ENCODE measurements at regions not wholly inside any gene's neighbourhood (a gene's known extent, or its start where the extent isn't known, plus 50 kb on each side); places are given as distances from the start of the nearest gene placed in this dataset.

DNA sequence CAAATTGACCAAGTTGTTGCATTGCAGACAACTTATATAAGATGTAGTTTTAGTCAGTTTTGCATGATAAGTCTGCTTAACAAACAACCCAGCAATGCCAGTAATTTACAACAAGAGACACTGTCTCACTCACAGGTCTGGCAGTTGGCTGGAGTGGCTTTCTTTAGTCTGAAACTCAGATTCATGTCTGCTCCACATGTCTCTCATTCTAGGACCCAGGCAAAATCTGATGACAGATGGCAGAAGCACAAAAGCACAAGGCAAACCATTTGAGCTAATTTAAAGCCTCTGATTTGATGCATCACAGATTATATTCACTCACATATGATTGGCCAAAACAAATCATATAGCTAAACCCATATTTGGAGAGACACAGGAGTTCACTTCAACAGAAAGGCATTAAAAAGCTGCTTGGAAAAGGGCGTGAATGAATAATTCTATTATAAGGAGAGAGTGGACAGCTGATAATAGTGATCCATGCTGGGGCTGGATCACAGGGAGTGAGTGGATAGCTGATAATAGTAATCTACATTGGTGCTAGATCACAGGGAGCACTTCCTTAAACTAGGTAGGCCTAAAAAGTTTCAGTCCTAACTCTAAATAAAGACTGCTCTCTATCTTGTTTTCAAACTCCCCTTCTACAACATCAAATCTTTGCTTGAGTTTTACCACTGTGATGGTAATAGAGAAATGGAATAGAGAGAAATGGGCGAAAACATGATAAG, 593.2 kb upstream of the ZNF804A start:
- no peak overlapping the region for H3K9ac ChIP-seq (ENCODE audit: low read length)
- ATAC-seq (no peak), DNase-seq (no peak)
- no peaks in the 10 kb centered on the region for H3K27me3 ChIP-seq (ENCODE audit: low read length)
- no peak overlapping the region for H3K27ac ChIP-seq (ENCODE audit: low read length)
- no peaks in the 10 kb centered on the region for H3K36me3 ChIP-seq (ENCODE audit: low read depth, low read length)
- TF ChIP-seq EZH2 (IDR thresholded peaks at IDR 0.05; ENCODE audit: low read length, unreplicated experiment), result no peak
- no peak for TF ChIP-seq CTCF (conservative IDR thresholded peaks at IDR 0.05; ENCODE audit: low read depth, low read length)
- TF ChIP-seq EZH2phosphoT487 (IDR thresholded peaks at IDR 0.05; ENCODE audit: borderline replicate concordance, low read length), result no peak
- H3K4me3 ChIP-seq (ENCODE audit: low read length), result no peak overlapping the region
- H3K9me2 ChIP-seq (replicated peaks; ENCODE audit: low read length), result no peaks in the 10 kb centered on the region
- CTCF ChIA-PET, result no interaction called here
- H3K79me2 ChIP-seq (ENCODE audit: low read length), result no peaks in the 10 kb centered on the region
- H3F3A ChIP-seq (ENCODE audit: low read length, unreplicated experiment), result no peaks in the 10 kb centered on the region
- H2AFZ ChIP-seq (ENCODE audit: low read length), result no peak overlapping the region
- intact Hi-C loops (cut with micrococcal nuclease), result no loop called here
- H3K4me1 ChIP-seq (ENCODE audit: insufficient read depth, low read length), result peaks cover 6% of the 10 kb centered on the region; the same call in 1 of the 2 replicates
- H4K20me1 ChIP-seq (ENCODE audit: low read length), result no peaks in the 10 kb centered on the region
- no peak overlapping the region for H3K4me2 ChIP-seq (ENCODE audit: low read length)
- no TSS peak for BruUV-seq (replicated peaks)
- POLR2A ChIA-PET (ENCODE audit: unreplicated experiment), result no interaction called here
- no peaks in the 10 kb centered on the region for H3K9me3 ChIP-seq (ENCODE audit: low read length)

GRCh38 chr2:184006998-184007397, 591.3 kb upstream of the ZNF804A start:
- no peak overlapping the region for H3K9ac ChIP-seq (ENCODE audit: low read length)
- no peaks in the 10 kb centered on the region for H3K36me3 ChIP-seq (ENCODE audit: low read depth, low read length)
- H3F3A ChIP-seq (ENCODE audit: low read length, unreplicated experiment), result no peaks in the 10 kb centered on the region
- CTCF ChIA-PET, result no interaction called here
- H3K79me2 ChIP-seq (ENCODE audit: low read length), result no peaks in the 10 kb centered on the region
- no peaks in the 10 kb centered on the region for H3K9me3 ChIP-seq (ENCODE audit: low read length)
- no peak overlapping the region for H3K4me3 ChIP-seq (ENCODE audit: low read length)
- no TSS peak for BruUV-seq (replicated peaks)
- H3K4me1 ChIP-seq (ENCODE audit: insufficient read depth, low read length), result peaks cover 6% of the 10 kb centered on the region; the same call in 1 of the 2 replicates
- no peak for TF ChIP-seq EZH2 (IDR thresholded peaks at IDR 0.05; ENCODE audit: low read length, unreplicated experiment)
- TF ChIP-seq CTCF (conservative IDR thresholded peaks at IDR 0.05; ENCODE audit: low read depth, low read length), result no peak
- TF ChIP-seq EZH2phosphoT487 (IDR thresholded peaks at IDR 0.05; ENCODE audit: borderline replicate concordance, low read length), result no peak
- POLR2A ChIA-PET (ENCODE audit: unreplicated experiment), result no interaction called here
- no peak overlapping the region for H3K27ac ChIP-seq (ENCODE audit: low read length)
- H3K27me3 ChIP-seq (ENCODE audit: low read length), result no peaks in the 10 kb centered on the region
- intact Hi-C loops (cut with micrococcal nuclease), result no loop called here
- H3K4me2 ChIP-seq (ENCODE audit: low read length), result no peak overlapping the region
- ATAC-seq (0 out of 2 replicates have a peak, but pooled peaks have one; percentile 31), DNase-seq (no peak)
- no peaks in the 10 kb centered on the region for H3K9me2 ChIP-seq (replicated peaks; ENCODE audit: low read length)
- no peaks in the 10 kb centered on the region for H4K20me1 ChIP-seq (ENCODE audit: low read length)
- H2AFZ ChIP-seq (ENCODE audit: low read length), result no peak overlapping the region

- ATAC-seq (no peak), DNase-seq (no peak)
- H3K4me3 ChIP-seq (ENCODE audit: low read length), result no peak overlapping the region
- no peak overlapping the region for H2AFZ ChIP-seq (ENCODE audit: low read length)
- BruUV-seq (replicated peaks), result no TSS peak
- H3K4me1 ChIP-seq (ENCODE audit: insufficient read depth, low read length), result peaks cover 14% of the 10 kb centered on the region
- ChIA-PET POLR2A (ENCODE audit: unreplicated experiment) (no interaction called here), CTCF (no interaction called here)
- no peaks in the 10 kb centered on the region for H3K27me3 ChIP-seq (ENCODE audit: low read length)
- H3K4me2 ChIP-seq (ENCODE audit: low read length), result no peak overlapping the region
- no peaks in the 10 kb centered on the region for H3K9me2 ChIP-seq (replicated peaks; ENCODE audit: low read length)
- H3F3A ChIP-seq (ENCODE audit: low read length, unreplicated experiment), result no peaks in the 10 kb centered on the region
- H3K9ac ChIP-seq (ENCODE audit: low read length), result no peak overlapping the region
- no peak overlapping the region for H3K27ac ChIP-seq (ENCODE audit: low read length)
- no peak for TF ChIP-seq EZH2 (IDR thresholded peaks at IDR 0.05; ENCODE audit: low read length, unreplicated experiment)
- TF ChIP-seq EZH2phosphoT487 (IDR thresholded peaks at IDR 0.05; ENCODE audit: borderline replicate concordance, low read length), result no peak
- H4K20me1 ChIP-seq (ENCODE audit: low read length), result no peaks in the 10 kb centered on the region
- no peaks in the 10 kb centered on the region for H3K36me3 ChIP-seq (ENCODE audit: low read depth, low read length)
- H3K79me2 ChIP-seq (ENCODE audit: low read length), result no peaks in the 10 kb centered on the region
- intact Hi-C loops (cut with micrococcal nuclease), result no loop called here
- H3K9me3 ChIP-seq (ENCODE audit: low read length), result no peaks in the 10 kb centered on the region
Measured at GRCh38 chr2:184026961-184027360, 571.4 kb upstream of the ZNF804A start.
